SK-N-SH (cell line): ENCODE measurements at regions not wholly inside any gene's neighbourhood (a gene's known extent, or its start where the extent isn't known, plus 50 kb on each side); places are given as distances from the start of the nearest gene placed in this dataset.

Experiments
- CTCF ChIA-PET: fragments of 300-600, 350-600 bp; formaldehyde crosslinking; extraction: SDS; loops from one replicate; lab custom pipeline; 2021; lab: Yijun Ruan, JAX
- POLR2A ChIA-PET: fragments of 350-600 bp; sonication (Branson Sonifier 250); formaldehyde crosslinking; extraction: SDS; loops from one replicate; lab custom pipeline; 2020; ENCODE audit warnings: antibody characterized with exemption, inconsistent platforms; lab: Yijun Ruan, JAX
- DNase-seq: peaks from one replicate; pipeline ENCODE4 v3.0.0; 2012
- H2AFZ ChIP-seq: fragments of 200-600 bp; sonication (generic); 2 replicates; pipeline ENCODE4 v1.8.1; 2016; ENCODE audit warnings: antibody characterized with exemption, mild to moderate bottlenecking, low read depth
- H3F3A ChIP-seq: fragments of 200-600 bp; sonication (generic); replicated peaks from 2 replicates; pipeline ENCODE3; 2016; ENCODE audit warnings: antibody characterized with exemption, mild to moderate bottlenecking; ENCODE audit not compliant: insufficient read depth
- H3K27ac ChIP-seq, 2 experiments: fragments of 200-500 bp in 1 of 2; fragments of 200-600 bp in 1 of 2; sonication (Bioruptor generic) in 1 of 2; sonication (generic), shearing (Covaris generic) in 1 of 2; 2 replicates each; pipeline versions ENCODE4 v1.5.1 to v1.6.1; 2014 to 2016; ENCODE audit warnings: low read depth in 2 of 2, inconsistent platforms in 1 of 2, low read length in 1 of 2, mild to moderate bottlenecking in 1 of 2, mixed read lengths in 1 of 2
- H3K27me3 ChIP-seq: fragments of 200-600 bp; sonication (generic), shearing (Covaris generic); 2 replicates; pipeline ENCODE4 v1.6.1; 2016; ENCODE audit warnings: mixed run types; ENCODE audit not compliant: insufficient read depth
- H3K36me3 ChIP-seq, 2 experiments: fragments of 200-500 bp in 1 of 2; fragments of 200-600 bp in 1 of 2; sonication (Bioruptor generic) in 1 of 2; sonication (generic) in 1 of 2; replicated peaks in 1 of 2; 2 replicates each; pipeline versions ENCODE3 to v1.5.1; 2014 to 2016; ENCODE audit warnings: low read length in 1 of 2, mild to moderate bottlenecking in 1 of 2; ENCODE audit not compliant: insufficient read depth in 2 of 2, control insufficient read depth in 1 of 2
- H3K4me1 ChIP-seq, 2 experiments: fragments of 200-500 bp in 1 of 2; fragments of 200-600 bp in 1 of 2; sonication (Bioruptor generic) in 1 of 2; sonication (generic), shearing (Covaris generic) in 1 of 2; 2 replicates each; pipeline versions ENCODE4 v1.5.1 to v1.6.1; 2014 to 2016; ENCODE audit warnings: low read depth in 1 of 2, low read length in 1 of 2, mixed run types in 1 of 2; ENCODE audit not compliant: insufficient read depth in 2 of 2, control insufficient read depth in 1 of 2
- H3K4me2 ChIP-seq: fragments of 200-600 bp; sonication (generic), shearing (Covaris generic); 2 replicates; pipeline ENCODE4 v1.6.1; 2017; ENCODE audit warnings: mixed run types
- H3K4me3 ChIP-seq, 2 experiments: fragments of 200-500 bp in 1 of 2; fragments of 200-600 bp in 1 of 2; sonication (Bioruptor generic) in 1 of 2; sonication (generic), shearing (Covaris generic) in 1 of 2; 2 replicates each; pipeline versions ENCODE4 v1.5.1 to v1.8.1; 2014 to 2016; ENCODE audit warnings: low read depth in 2 of 2, inconsistent platforms in 1 of 2, low read length in 1 of 2, mild to moderate bottlenecking in 1 of 2, mixed read lengths in 1 of 2, moderate library complexity in 1 of 2
- H3K79me2 ChIP-seq: fragments of 200-600 bp; sonication (generic); 2 replicates; pipeline ENCODE4 v1.8.1; 2017; ENCODE audit warnings: mild to moderate bottlenecking; ENCODE audit not compliant: insufficient read depth
- H3K9ac ChIP-seq: fragments of 200-600 bp; sonication (generic); 2 replicates; pipeline ENCODE4 v1.6.1; 2017; ENCODE audit warnings: mixed run types
- H3K9me2 ChIP-seq: fragments of 200-600 bp; sonication (generic); 2 replicates; pipeline ENCODE4 v1.6.1; 2017; ENCODE audit warnings: mixed run types
- H3K9me3 ChIP-seq: fragments of 200-600 bp; sonication (generic); 2 replicates; pipeline ENCODE4 v1.6.1; 2017; ENCODE audit warnings: mixed run types, mild to moderate bottlenecking, moderate library complexity
- H4K20me1 ChIP-seq: fragments of 200-600 bp; sonication (generic); 2 replicates; pipeline ENCODE4 v1.6.1; 2017; ENCODE audit warnings: mild to moderate bottlenecking, mixed run types; ENCODE audit not compliant: insufficient read depth
- CHD2 ChIP-seq: fragments of 150-350 bp; IDR thresholded peaks from 2 replicates; pipeline ENCODE4 v1.6.1; 2018; ENCODE audit warnings: low read length; ENCODE audit not compliant: partially characterized antibody
- ELF1 ChIP-seq: IDR thresholded peaks from 2 replicates; pipeline ENCODE4 v1.4.0; 2012
- EP300 ChIP-seq, 2 experiments: IDR thresholded peaks; 2 replicates each; pipeline versions ENCODE4 v1.4.0 to v1.6.1; 2012; ENCODE audit warnings: borderline replicate concordance in 1 of 2, low read depth in 1 of 2, low read length in 1 of 2
- GATA2 ChIP-seq: sonication (generic); formaldehyde crosslinking; IDR thresholded peaks from 2 replicates; pipeline ENCODE4 v1.5.0; 2020; ENCODE audit warnings: mild to moderate bottlenecking, missing genetic modification reagents
- IRF3 ChIP-seq: fragments of 150-350 bp; IDR thresholded peaks from 2 replicates; pipeline ENCODE4 v1.6.1; 2016; ENCODE audit warnings: mild to moderate bottlenecking, low read depth, low read length
- JUND ChIP-seq: IDR thresholded peaks from 2 replicates; pipeline ENCODE4 v1.4.0; 2012
- POLR2AphosphoS5 ChIP-seq: IDR thresholded peaks from 2 replicates; pipeline ENCODE4 v1.6.1; 2012; ENCODE audit warnings: low read depth, low read length
- RFX5 ChIP-seq: IDR thresholded peaks from 2 replicates; pipeline ENCODE4 v1.6.1; 2012; ENCODE audit warnings: mild to moderate bottlenecking, improper control_type of control experiment, low read length
- SIN3A ChIP-seq: IDR thresholded peaks from 2 replicates; pipeline ENCODE4 v1.6.1; 2012; ENCODE audit warnings: low read depth, mild to moderate bottlenecking, low read length, moderate library complexity, borderline replicate concordance
- TAF1 ChIP-seq: IDR thresholded peaks from 2 replicates; pipeline ENCODE4 v1.6.1; 2012; ENCODE audit warnings: low read depth, mild to moderate bottlenecking, low read length, moderate library complexity, borderline replicate concordance
- TCF12 ChIP-seq: IDR thresholded peaks from 2 replicates; pipeline ENCODE4 v1.4.0; 2012
- TEAD4 ChIP-seq: IDR thresholded peaks from 2 replicates; pipeline ENCODE4 v1.4.0; 2012; ENCODE audit warnings: mild to moderate bottlenecking, borderline replicate concordance; ENCODE audit not compliant: insufficient read depth
- YY1 ChIP-seq: IDR thresholded peaks from 2 replicates; pipeline ENCODE4 v1.4.0; 2012; ENCODE audit warnings: low read depth, mild to moderate bottlenecking
- WGBS: methylation state at CpG from one replicate; pipeline ENCODE4 v1.1.6; 2017; ENCODE audit warnings: low lambda C conversion rate; 5-methylcytosine and 5-hydroxymethylcytosine counted together

DNA sequence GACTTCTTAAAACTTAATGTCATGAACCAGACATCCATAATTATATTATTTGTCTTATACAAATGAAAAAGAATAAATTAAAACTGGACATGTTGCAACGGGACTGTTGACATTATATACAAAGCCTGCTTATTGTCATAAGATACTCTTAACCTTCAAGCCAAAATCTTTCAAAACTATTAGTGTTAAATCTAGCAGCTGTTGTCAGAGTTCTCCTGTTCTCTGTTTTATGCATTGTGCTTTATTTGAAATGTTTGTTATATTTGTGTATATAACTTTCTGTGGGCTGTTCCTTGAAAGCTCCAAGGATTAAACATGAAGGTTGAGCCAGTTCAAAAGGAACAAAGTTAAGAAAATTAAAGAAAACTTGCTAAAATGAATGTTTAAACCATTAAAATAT is 335.5 kb upstream of the NT5C1B start:
- H3K9me2 ChIP-seq, result no peaks in the 10 kb centered on the region
- H3K4me2 ChIP-seq, result peak overlapping the region; percentile 42; the same call in 1 of the 2 replicates
- CTCF ChIA-PET, result no interaction called here

DNA sequence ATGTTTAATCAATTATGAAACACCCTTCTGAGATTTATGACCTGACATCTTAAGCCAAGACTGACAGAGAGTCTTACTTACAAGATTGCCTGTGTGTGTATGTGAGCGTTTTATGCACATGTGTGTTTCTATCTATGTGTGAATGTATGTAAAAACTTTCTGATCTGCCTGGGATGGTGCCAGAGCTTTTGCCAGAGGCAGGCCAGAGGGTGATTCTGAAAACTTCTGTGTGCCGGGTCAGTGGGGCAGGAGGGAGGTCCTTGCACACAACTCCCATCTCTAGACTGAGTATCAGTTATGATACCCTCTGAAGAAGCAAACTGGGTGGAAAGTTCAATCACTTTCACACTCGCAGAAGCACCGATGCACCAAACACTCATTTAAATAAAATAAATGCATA is 335.0 kb upstream of the NT5C1B start:
- POLR2A ChIA-PET, result no interaction called here
- Histone ChIP-seq H3K9me3 (no peaks in the 10 kb centered on the region), H2AFZ (peak overlapping the region; percentile 39; the same call in 1 of the 2 replicates), H3K27me3 (no peaks in the 10 kb centered on the region), H3F3A (peaks cover 11% of the 10 kb centered on the region), H3K36me3 (peaks cover 0 to 13% of the 10 kb centered on the region in 2 experiments), H3K9ac (no peak overlapping the region)
- TF ChIP-seq ELF1 (0 out of 2 replicates have a peak, but pooled peaks have one; percentile 11), TAF1 (no peak)
- TF ChIP-seq, all 33 proteins: peak for 1
- 86% methylated on average over 4 of the region's 4 CpGs for WGBS
- Histone ChIP-seq H3K27ac (peak overlapping the region in 1 of 2 experiments; percentile 54; a peak in 3 of 4 replicates), H3K4me2 (0 out of 2 replicates have a peak overlapping the region, but pooled peaks have one; percentile 42), H3K79me2 (no peaks in the 10 kb centered on the region), H3K4me1 (peaks cover 4 to 23% of the 10 kb centered on the region in 2 experiments), H3K4me3 (no peak overlapping the region), H3K9me2 (no peaks in the 10 kb centered on the region), H4K20me1 (no peaks in the 10 kb centered on the region)
- DNase-seq, result no peak
- CTCF ChIA-PET, result no interaction called here

More for the DNA sequence above, 335.5 kb upstream of the NT5C1B start:
- DNase-seq, result no peak
- Histone ChIP-seq H3K9ac (peak overlapping the region; percentile 3; the same call in 1 of the 2 replicates), H3K4me3 (no peak overlapping the region), H3K4me1 (peaks cover 4 to 23% of the 10 kb centered on the region in 2 experiments), H3K9me3 (no peaks in the 10 kb centered on the region), H3F3A (peaks cover 11% of the 10 kb centered on the region), H3K79me2 (no peaks in the 10 kb centered on the region), H3K27me3 (no peaks in the 10 kb centered on the region), H3K36me3 (peaks cover 0 to 9% of the 10 kb centered on the region in 2 experiments), H2AFZ (peak overlapping the region; percentile 39; the same call in 1 of the 2 replicates), H3K27ac (peak overlapping the region; percentile 54 to 77; a peak in 3 of 4 replicates), H4K20me1 (no peaks in the 10 kb centered on the region)
- no peak for TF ChIP-seq JUND
- TF ChIP-seq TEAD4, result no peak
- 0 out of 2 replicates have a peak, but pooled peaks have one; percentile 7 for TF ChIP-seq TCF12
- no peak for TF ChIP-seq GATA2 (CRISPR knock-in tag)
- TF ChIP-seq CHD2, result no peak
- TF ChIP-seq YY1, result no peak
- POLR2A ChIA-PET, result no interaction called here
- 27% methylated on average over 1 of the region's 1 CpG for WGBS

- no peak overlapping the region for H3K27ac ChIP-seq
- H3F3A ChIP-seq, result peaks cover 11% of the 10 kb centered on the region
- peaks cover 0 to 13% of the 10 kb centered on the region in 2 experiments for H3K36me3 ChIP-seq
- no peak overlapping the region for H3K4me3 ChIP-seq
- WGBS, result 100% methylated on average over 1 of the region's 1 CpG
- DNase-seq, result no peak
- H2AFZ ChIP-seq, result no peak overlapping the region
- H4K20me1 ChIP-seq, result no peaks in the 10 kb centered on the region
- ChIA-PET POLR2A (no interaction called here), CTCF (no interaction called here)
- H3K9ac ChIP-seq, result no peak overlapping the region
- no peaks in the 10 kb centered on the region for H3K9me2 ChIP-seq
- H3K4me2 ChIP-seq, result peak overlapping the region; percentile 4; the same call in 1 of the 2 replicates
- H3K79me2 ChIP-seq, result no peaks in the 10 kb centered on the region
- TF ChIP-seq TCF12, result peak; percentile 26; the same call in 1 of the 2 replicates
- TF ChIP-seq POLR2AphosphoS5, result no peak
- TF ChIP-seq IRF3, result no peak
- TF ChIP-seq EP300 (IDR thresholded peaks at IDR 0.05; ENCODE audit: borderline replicate concordance in 1 of 2, low read depth in 1 of 2, low read length in 1 of 2), result no peak
- no peak for TF ChIP-seq RFX5
- no peak for TF ChIP-seq SIN3A
- no peak for TF ChIP-seq ELF1
- H3K4me1 ChIP-seq, result peaks cover 4 to 23% of the 10 kb centered on the region in 2 experiments
- no peaks in the 10 kb centered on the region for H3K9me3 ChIP-seq
- H3K27me3 ChIP-seq, result no peaks in the 10 kb centered on the region
Measured at GRCh38 chr2:18922276-18922675, 332.9 kb upstream of the NT5C1B start.
